ENCODE measurements at regions not wholly inside any gene's neighbourhood (a gene's known extent, or its start where the extent isn't known, plus 50 kb on each side); places are given as distances from the start of the nearest gene placed in this dataset.
A peak's percentile ranks its signal among the peaks of the same experiment; 100 is the strongest.

DNA sequence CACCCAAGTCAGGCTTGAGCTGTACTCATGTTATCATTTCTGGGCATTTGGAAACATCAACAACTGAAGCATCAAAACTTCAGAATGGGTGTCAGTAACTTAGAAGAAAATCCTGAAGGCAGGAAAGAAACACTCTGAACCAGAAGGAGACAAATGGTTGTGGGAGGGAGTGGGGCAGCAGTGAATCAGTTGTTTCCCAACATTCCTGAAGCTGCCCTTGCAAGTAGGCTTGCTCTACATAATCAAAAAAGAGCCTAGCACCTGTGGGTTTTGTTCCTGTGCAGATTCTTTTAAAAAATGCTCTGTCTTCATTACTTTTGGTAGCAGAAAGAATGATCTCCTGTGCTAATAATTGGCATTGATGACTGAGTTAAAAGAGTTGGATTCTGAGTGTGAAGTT, 424.2 kb upstream of the GRIA1 start:
- H3K4me3 ChIP-seq (ENCODE audit: low read depth, low read length), result no peak overlapping the region
- DNase-seq (ENCODE audit: low read depth), result no peak

DNA sequence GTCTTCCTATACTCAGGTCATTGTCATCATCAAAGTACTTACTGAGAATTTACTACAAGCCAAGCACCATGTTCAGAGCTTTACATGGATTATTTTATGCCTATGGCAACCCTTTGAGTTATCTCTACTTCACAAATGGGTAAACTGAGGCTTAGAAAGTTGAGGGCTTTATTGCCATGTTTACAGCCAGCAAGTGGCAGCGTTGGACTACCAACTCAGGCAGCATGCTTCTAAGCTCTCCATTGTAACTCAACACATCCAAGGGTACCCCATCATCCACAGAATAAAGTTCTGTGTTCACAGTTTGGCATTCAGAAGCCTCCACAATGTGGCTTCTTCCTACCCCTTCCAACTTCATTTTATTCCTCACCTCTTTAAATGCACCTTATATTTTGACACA, 422.6 kb upstream of the GRIA1 start:
- H3K4me3 ChIP-seq (ENCODE audit: low read depth, low read length), result no peak overlapping the region
- no peak for DNase-seq (ENCODE audit: low read depth)

DNA sequence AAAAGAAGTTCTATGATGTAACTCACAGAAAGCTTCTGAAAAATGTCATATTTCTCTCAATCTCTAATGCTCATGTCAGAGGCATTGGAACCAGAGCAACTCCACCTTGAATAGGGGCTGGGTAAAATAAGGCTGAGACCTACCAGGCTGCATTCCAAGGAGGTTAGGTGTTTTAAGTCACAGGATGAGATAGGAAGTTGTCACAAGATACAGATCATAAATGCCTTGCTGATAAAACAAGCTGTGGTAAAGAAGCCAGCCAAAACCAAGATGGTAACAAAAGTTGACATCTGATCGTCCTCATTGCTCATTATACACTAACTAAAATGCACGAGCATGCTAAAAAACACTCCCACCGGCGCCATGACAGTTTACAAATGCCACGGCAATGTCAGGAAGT, 411.1 kb upstream of the GRIA1 start:
- no peak for DNase-seq (ENCODE audit: low read depth)

DNA sequence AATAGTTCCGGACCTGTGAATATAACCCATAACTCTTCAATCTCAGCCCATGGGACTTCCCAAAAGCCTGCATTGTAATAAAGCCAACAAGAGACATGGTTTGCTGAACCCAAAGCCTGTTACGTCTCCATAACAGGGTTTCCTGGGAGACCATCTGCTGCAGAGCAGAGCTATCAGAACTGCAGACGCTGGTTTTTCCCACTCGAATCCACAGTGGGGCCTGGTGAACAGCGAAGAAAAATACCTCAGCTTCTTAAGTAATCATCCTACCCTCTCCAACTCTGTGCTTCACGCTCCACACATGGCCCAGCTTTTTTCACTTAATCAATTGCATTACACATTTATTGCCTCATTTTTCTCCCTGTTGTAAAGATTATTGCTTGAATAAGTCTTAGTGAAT, 409.5 kb upstream of the GRIA1 start:
- no peak overlapping the region for H3K4me3 ChIP-seq (ENCODE audit: low read depth, low read length)
- no peak for DNase-seq (ENCODE audit: low read depth)

More for the DNA sequence above, 411.1 kb upstream of the GRIA1 start:
- H3K4me3 ChIP-seq (ENCODE audit: low read depth, low read length), result no peak overlapping the region

DNA sequence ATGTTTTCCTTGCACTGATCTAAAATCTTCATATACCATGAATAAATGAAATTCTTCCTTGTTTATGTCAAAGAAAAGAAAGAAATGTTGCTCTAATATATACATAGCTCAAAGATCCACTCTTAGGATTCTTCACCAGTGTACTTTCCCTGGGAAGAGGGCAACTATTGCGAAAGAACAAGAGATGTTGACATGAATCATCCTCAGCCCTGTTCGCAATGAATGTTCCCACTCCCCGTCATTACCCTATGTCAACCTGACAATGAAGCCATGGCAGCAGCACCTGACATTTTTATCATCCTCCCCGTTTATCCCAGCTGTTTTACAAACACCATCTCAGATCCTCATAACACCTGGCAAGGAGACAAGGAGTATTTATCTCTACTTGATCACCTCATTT, 409.1 kb upstream of the GRIA1 start:
- peak; percentile 20 for DNase-seq (ENCODE audit: low read depth)
- no peak overlapping the region for H3K4me3 ChIP-seq (ENCODE audit: low read depth, low read length)

DNA sequence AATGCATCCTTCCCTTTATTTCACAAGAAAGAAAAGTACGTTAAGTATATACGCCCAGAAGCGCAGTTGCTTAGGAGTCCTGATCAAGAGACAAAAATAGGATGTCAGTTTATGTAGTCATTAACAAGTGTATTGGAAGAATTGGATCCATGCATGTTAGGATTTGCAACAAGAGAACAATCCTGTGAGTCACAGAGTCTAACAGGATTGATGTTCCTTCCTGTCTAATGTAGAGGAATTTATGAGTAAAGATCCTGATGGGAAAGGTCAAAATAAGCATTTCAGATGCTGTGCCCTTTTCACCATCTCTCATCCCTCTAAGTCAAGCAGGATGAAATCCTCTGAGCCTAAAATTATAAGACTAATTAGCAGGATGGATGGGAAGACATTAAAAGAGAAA, 406.0 kb upstream of the GRIA1 start:
- H3K4me3 ChIP-seq (ENCODE audit: low read depth, low read length), result no peak overlapping the region

DNA sequence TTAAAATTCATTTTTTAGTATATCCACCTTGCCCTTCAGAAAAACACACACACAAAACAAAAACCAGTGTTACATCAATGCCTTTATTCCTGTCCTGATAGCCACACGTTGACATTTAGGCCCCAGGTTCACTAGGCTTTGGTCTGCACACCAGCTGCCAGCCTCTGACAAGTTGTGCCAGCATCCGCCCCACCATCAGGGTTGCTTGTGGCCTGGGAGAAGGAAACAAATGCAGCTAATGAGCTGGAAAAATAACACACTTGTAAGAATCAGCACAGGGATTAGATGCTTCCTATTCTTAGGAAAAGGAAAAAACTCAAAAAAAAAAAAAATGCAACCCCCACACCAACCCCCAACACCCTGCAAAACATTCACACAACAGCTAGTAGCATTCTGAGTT, 404.0 kb upstream of the GRIA1 start:
- no peak overlapping the region for H3K4me3 ChIP-seq (ENCODE audit: low read depth, low read length)
- DNase-seq (ENCODE audit: low read depth), result no peak

More for the DNA sequence above, 406.0 kb upstream of the GRIA1 start:
- DNase-seq (ENCODE audit: low read depth), result no peak

DNA sequence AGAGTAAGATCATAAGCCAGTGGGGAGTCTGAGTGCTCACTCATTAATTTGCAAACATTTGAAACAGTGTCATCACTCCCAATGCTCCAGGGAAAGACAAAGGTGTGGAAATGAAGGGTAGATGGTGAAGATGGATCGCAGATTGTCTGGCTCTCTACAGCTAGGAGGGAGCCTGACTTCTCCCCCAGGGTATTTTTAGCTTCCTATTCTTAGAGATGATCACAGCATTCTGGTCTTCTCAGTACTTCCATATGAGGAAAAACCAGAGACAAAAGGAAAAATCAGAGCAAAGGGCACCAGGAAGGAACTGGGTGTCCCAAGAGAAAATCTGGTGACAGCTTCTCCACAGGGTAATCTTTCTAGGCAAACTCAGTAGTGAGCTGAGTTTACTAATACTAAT, 401.9 kb upstream of the GRIA1 start:
- DNase-seq (ENCODE audit: low read depth), result no peak
- no peak overlapping the region for H3K4me3 ChIP-seq (ENCODE audit: low read depth, low read length)

DNA sequence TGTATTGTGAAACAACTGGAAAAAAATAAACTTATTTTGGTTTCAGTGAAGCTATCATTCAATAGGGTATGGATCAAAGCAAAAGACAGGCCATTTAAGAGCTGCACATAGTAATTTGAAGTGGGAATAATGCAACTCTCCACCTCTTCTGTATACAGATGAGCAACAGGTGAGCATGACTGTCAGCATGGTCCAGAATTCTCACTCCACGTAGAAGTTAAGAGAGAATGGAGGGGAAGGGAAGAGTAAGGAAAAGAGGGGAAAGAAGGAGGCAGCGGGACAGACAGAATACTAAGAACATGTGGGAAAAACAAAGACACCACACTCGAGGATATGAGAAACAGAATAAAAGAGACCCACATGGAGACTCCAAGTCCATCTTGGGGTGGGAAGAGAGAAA, 396.1 kb upstream of the GRIA1 start:
- DNase-seq (ENCODE audit: low read depth), result no peak
- no peak overlapping the region for H3K4me3 ChIP-seq (ENCODE audit: low read depth, low read length)

DNA sequence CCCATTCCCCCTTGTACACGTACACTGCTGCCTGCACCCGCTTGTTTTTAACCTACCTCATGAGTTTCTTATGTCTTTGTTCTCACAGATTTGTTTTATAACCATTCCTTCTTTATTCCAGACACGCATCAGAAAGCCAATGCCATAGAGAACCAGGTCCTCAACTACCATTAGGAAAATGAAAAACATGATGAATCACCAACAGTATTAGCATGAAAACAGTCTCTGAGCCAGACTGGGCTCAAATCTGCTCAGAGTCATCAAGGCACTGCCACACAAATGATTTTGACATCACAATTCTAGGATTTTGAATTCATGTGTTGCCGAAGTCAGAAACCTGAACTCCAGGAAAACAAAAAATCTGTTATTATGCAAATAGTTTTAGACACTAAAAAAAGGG, 394.1 kb upstream of the GRIA1 start:
- DNase-seq (ENCODE audit: low read depth), result no peak
- H3K4me3 ChIP-seq (ENCODE audit: low read depth, low read length), result no peak overlapping the region

DNA sequence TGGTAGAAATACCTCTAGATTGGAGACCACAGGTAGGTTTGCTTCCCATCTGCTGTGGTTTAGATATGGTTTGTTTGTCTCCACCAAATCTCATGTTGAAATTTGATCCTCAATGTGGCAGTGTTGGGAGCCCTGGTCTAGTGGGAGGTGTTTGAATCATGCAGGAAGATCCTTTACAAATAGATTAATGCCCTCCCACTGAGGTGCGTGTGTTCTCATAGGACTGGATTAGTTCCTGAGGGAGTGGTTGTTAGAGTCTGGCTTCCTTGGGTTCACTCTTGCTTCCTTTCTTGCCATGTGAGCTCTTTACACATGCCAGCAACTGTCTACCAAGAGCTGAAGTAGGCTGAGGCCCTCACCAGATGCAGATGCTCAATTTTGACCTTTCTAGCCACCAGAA, 391.1 kb upstream of the GRIA1 start:
- no peak for DNase-seq (ENCODE audit: low read depth)
- no peak overlapping the region for H3K4me3 ChIP-seq (ENCODE audit: low read depth, low read length)

DNA sequence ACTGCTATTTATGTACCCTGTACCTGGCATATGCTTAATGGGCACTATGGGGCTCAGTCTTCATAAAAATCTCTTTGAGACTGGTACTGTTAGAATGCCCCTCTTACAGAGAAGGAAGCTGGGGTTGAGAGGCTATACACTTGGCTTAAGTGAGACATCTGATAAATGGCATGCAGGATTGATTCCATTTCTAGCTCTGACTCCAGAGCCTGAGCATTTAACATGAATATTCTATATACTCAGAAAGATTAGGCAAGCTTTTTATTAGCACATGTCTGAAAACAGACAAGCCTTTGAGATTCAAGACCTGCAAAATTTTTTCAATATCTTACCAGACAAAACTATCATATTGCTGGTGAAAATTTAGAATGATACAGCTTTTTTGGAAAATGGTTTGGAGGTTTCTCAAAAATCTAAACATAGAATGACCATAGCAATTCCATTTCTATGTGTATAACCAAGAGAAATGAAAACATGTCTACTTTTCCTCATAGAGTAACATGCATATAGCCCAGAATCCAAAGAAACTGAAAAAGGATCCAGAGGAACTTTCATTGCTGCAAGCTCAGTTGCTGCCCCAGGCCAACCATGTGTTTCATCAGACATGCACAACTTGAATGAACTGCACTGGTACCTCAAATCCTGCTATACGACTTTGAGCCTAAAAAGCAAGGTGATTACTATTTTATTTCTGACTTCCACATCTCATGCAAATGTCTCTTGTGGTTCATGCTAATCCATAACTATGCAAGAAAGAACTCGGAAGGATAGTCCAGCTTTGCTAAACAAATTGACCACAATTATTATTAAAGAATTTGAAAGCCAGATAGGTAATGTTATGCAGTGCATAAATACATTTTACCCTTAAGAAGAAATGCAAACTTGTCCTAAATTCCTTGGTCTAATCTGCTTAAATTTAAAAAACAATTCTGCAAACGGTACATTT, 389.0 kb upstream of the GRIA1 start:
- no peak overlapping the region for H3K4me3 ChIP-seq (ENCODE audit: low read depth, low read length)
- no peak for DNase-seq (ENCODE audit: low read depth)

DNA sequence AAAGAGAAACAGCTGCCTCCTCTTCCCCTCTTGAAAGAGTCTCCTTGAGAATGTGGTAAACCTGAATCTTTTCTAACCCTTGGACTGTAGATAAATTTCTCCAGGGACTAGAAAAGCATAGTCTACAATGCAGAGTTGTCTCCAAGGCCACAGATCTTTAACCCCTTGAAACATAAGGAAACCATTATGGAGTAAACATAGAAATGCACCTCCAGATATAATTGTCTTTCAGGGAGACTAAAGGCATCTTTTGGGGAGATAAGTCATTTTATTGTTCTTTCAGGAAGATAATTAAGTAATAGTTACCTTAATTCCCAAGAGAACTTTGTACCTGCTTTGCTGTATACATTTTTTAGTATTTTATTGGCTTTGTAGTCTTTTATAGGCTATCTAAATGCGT, 373.6 kb upstream of the GRIA1 start:
- no peak overlapping the region for H3K4me3 ChIP-seq (ENCODE audit: low read depth, low read length)
- DNase-seq (ENCODE audit: low read depth), result no peak

DNA sequence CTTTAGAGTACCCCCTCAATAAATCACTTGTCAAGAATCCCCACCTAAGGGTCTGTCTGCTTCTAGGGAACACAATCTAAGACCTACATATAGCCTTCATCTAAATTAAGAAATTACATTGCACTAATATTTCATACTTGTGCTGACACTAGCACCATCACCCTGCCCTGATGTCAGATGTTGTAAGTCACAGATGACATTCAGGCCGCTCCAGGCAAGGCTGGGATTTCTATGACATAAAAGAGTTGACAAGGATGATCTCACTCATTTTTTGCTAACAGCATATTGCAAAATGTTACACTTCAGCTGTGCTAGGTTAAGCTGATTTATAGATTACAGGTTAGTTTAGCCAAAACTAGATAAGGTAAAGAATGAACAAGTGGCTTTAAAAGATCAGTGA, 372.5 kb upstream of the GRIA1 start:
- no peak for DNase-seq (ENCODE audit: low read depth)

DNA sequence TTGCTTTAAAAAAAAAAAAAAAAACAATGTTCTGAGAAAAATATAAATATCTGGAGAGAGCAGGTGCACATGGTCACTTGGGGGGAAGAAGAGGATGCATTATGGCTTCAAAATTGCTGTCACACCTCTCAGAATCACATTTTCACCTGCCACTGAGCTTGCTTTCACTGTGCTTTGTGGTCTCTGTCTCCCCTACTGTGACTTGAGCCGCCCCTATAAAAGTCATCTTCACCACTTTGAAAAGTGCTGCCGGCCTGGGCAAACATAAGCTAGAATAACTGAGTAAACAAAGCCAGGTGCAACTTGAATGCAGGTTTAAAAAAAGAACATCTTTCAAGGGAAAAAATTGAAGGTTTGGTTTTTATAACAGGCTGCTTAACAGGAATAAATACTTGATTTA, 368.1 kb upstream of the GRIA1 start:
- no peak overlapping the region for H3K4me3 ChIP-seq (ENCODE audit: low read depth, low read length)
- no peak for DNase-seq (ENCODE audit: low read depth)

More for the DNA sequence above, 372.5 kb upstream of the GRIA1 start:
- no peak overlapping the region for H3K4me3 ChIP-seq (ENCODE audit: low read depth, low read length)

DNA sequence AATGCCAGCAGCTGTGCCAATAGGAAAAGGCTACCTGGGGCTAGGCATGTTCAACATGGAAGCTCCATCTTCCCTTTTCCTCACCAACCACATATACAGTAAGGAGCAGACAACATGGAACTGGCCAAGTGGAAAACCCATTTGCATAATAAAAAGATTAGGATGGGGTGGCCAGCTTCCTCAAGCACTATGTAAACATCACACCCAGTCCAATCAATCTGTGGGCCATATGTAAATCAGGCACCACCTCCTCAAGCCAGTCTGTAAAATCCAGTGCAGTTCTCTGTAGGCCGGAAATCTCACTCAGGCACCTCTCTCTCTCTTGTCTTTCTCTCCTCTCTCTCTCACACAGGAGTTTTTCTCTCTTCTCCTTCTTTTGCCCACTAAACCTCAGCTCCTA, 360.2 kb upstream of the GRIA1 start:
- DNase-seq (ENCODE audit: low read depth), result no peak
- no peak overlapping the region for H3K4me3 ChIP-seq (ENCODE audit: low read depth, low read length)

DNA sequence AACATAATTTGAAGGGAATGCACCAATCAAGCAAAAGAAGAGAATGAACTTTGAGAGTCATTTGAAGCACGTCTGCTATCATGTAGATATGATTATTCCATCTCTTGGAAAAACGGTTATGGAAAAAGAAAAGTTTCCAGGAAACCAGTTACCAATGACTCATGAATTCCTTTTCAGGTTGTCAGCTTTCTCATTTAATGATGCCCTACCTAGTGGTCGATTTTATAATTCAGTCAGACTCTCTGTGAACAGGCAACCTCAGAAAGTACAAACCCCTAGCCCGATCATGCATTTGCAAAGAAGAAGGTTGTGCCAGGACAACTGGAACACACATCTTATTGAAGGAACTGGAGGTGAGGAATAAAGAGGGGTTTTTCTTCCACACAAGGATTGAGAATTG, 355.1 kb upstream of the GRIA1 start:
- DNase-seq (ENCODE audit: low read depth), result no peak
- H3K4me3 ChIP-seq (ENCODE audit: low read depth, low read length), result no peak overlapping the region

DNA sequence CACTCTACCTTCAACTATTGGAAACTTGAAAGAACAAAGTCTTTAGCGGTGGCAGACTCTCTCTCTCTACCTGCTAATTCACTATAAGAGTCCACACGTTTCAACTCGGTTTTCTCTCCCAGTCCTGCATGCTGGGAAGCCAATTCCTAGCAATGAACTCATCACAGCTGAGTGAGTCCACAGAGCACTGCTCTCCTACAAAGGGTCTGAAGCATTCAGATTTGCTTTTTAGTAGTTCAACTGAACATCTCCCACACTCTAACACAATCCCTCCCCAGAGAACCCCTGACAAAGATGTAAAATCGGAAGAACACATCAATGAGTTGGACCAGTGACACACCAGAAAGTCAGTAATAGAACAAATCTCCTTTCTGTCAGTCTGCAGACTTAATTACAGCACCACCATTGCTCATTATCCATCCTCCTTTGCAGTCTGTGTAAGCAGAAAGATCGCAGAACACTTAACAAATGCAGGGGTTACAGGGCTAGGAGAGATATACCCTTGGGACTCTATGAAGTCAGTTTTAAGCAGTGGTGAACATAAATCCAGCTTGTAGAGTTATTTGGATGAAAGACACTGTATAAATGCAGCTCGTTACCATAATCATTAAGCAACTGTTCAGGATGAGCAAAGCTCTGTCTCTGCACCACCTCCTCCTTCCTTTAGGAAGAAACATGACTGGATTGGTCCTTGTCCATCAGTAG, 353.4 kb upstream of the GRIA1 start:
- DNase-seq (ENCODE audit: low read depth), result no peak
- H3K4me3 ChIP-seq (ENCODE audit: low read depth, low read length), result no peak overlapping the region

DNA sequence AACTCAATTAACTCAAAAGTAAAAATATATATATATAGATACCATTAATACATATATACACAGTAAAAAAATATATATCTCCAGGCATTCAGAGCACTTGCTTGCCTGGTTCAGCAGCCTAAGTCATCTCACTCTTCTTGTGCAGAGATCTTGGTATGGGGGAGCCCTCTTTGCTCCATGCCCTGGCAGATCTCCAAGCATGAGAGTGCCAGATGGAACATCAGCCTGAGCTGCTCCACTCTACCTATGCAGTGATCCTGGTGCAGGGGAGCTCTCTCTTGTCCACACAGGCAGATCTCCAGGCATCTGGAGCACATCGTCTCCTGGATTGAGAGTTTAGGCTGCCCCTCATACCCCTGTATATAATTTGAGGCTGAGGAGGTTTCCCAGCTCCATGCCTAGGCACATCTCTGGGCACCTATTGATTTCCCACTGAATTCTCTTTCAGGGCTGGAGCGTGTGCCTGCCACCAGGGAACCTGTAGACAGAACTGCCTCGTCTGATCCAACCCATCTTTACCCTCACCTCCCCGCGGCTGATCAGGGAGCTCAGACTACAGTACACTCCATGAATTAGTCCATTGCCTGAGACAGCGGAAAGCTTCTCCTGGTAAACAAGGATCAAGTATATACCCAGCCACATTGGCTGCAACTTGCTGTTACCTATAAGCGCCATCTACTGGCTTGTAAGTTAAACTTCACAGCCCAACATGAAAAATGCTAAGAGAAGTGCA, 342.4 kb upstream of the GRIA1 start:
- no peak overlapping the region for H3K4me3 ChIP-seq (ENCODE audit: low read depth, low read length)
- DNase-seq (ENCODE audit: low read depth), result peak; percentile 56

DNA sequence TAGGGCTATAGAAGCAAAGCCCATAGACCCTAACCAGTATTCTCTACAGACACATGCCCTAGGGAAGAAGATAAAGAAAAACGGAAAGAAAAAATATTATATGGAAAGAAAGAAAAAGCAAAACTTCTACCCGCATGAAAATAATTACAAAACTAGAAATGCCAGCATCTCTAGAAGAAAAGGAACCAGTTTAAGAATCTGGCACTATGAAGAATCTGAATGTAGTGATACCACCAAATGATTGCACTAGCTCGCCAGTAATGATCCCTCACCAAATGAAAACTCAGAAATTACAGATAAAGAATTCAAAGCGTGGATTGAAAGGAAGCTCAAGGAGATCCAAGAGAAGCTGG, 341.9 kb upstream of the GRIA1 start:
- no peak for DNase-seq (ENCODE audit: low read depth)
- H3K4me3 ChIP-seq (ENCODE audit: low read depth, low read length), result no peak overlapping the region

Data from skeletal muscle cell (primary cell).